ENCODE measurements at regions not wholly inside any gene's neighbourhood (a gene's known extent, or its start where the extent isn't known, plus 50 kb on each side); places are given as distances from the start of the nearest gene placed in this dataset.
A peak's percentile ranks its signal among the peaks of the same experiment; 100 is the strongest.

- DNase-seq (ENCODE audit: low read depth): no peak
These were observed 149.2 kb downstream of the ACTL8 start for GRCh38 chr1:17904290-17904689.

GRCh38 chr1:17907999-17908398 lies 152.9 kb downstream of the ACTL8 start:
- no peak for DNase-seq (ENCODE audit: low read depth)

GRCh38 chr1:17908945-17909344 lies 153.8 kb downstream of the ACTL8 start:
- DNase-seq (ENCODE audit: low read depth): no peak

GRCh38 chr1:17909634-17910033 lies 154.5 kb downstream of the ACTL8 start:
- DNase-seq (ENCODE audit: low read depth): peak; percentile 36

- DNase-seq (ENCODE audit: low read depth): no peak
These were observed 156.7 kb downstream of the ACTL8 start for GRCh38 chr1:17911791-17912190.

GRCh38 chr1:17912491-17912890 lies 157.4 kb downstream of the ACTL8 start:
- DNase-seq (ENCODE audit: low read depth): no peak

GRCh38 chr1:17913326-17914115 lies 158.4 kb downstream of the ACTL8 start:
- no peak for DNase-seq (ENCODE audit: low read depth)

GRCh38 chr1:17914131-17914530 lies 159.0 kb downstream of the ACTL8 start:
- DNase-seq (ENCODE audit: low read depth): no peak

- DNase-seq (ENCODE audit: low read depth): no peak
These were observed 159.9 kb downstream of the ACTL8 start for GRCh38 chr1:17914987-17915386.

- DNase-seq (ENCODE audit: low read depth): no peak
These were observed 160.5 kb downstream of the ACTL8 start for GRCh38 chr1:17915511-17916197.

- no peak for DNase-seq (ENCODE audit: low read depth)
These were observed 161.6 kb downstream of the ACTL8 start for GRCh38 chr1:17916702-17917101.

- DNase-seq (ENCODE audit: low read depth): peak; percentile 62
These were observed 164.6 kb downstream of the ACTL8 start for GRCh38 chr1:17919525-17920439.

GRCh38 chr1:17920881-17921640 lies 165.9 kb downstream of the ACTL8 start:
- no peak for DNase-seq (ENCODE audit: low read depth)

- peak; percentile 12 for DNase-seq (ENCODE audit: low read depth)
These were observed 167.7 kb downstream of the ACTL8 start for GRCh38 chr1:17922833-17923232.

GRCh38 chr1:17923666-17924065 lies 168.5 kb downstream of the ACTL8 start:
- no peak for DNase-seq (ENCODE audit: low read depth)

- no peak for DNase-seq (ENCODE audit: low read depth)
These were observed 169.4 kb downstream of the ACTL8 start for GRCh38 chr1:17924578-17924977.

GRCh38 chr1:17925290-17926237 lies 170.4 kb downstream of the ACTL8 start:
- DNase-seq (ENCODE audit: low read depth): no peak

- no peak for DNase-seq (ENCODE audit: low read depth)
These were observed 171.8 kb downstream of the ACTL8 start for GRCh38 chr1:17926906-17927305.

GRCh38 chr1:17927952-17928351 lies 172.8 kb downstream of the ACTL8 start:
- DNase-seq (ENCODE audit: low read depth): no peak

- no peak for DNase-seq (ENCODE audit: low read depth)
These were observed 174.1 kb downstream of the ACTL8 start for GRCh38 chr1:17929224-17929623.
